Esophagus muscularis mucosa (tissue), 4 donors: ENCODE measurements at regions not wholly inside any gene's neighbourhood (a gene's known extent, or its start where the extent isn't known, plus 50 kb on each side); places are given as distances from the start of the nearest gene placed in this dataset.

Experiments used
- DNase-seq: peaks from one replicate; pipeline ENCODE4 v3.0.0-alpha.2; 2017; ENCODE audit errors: extremely low spot score
- H3K27ac ChIP-seq, 4 donors: fragments of 200-600 bp; sonication (generic); replicated peaks in 1 of 4; 1 replicate in 3 of 4; 2 replicates in 1 of 4; pipeline ENCODE4 v1.5.1; 2016 to 2019; ENCODE audit warnings: mild to moderate bottlenecking in 1 of 4
- H3K27me3 ChIP-seq, 4 donors: fragments of 200-600 bp; sonication (generic); one replicate each; pipeline versions ENCODE4 v1.5.1 to v1.6.0; 2016 to 2019
- H3K36me3 ChIP-seq, 4 donors: fragments of 200-600 bp; sonication (generic); one replicate each; pipeline ENCODE4 v1.5.1; 2016 to 2019
- H3K4me1 ChIP-seq, 4 donors: fragments of 200-600 bp; sonication (generic); one replicate each; pipeline ENCODE4 v1.5.1; 2016 to 2019
- H3K4me3 ChIP-seq, 4 donors: fragments of 200-600 bp; sonication (generic); 1 replicate in 2 of 4; 2 replicates in 2 of 4; pipeline ENCODE4 v1.5.1; 2016 to 2019; ENCODE audit warnings: mild to moderate bottlenecking in 4 of 4, moderate library complexity in 1 of 4
- H3K9me3 ChIP-seq, 4 donors: fragments of 200-600 bp; sonication (generic); 1 replicate in 3 of 4; 2 replicates in 1 of 4; pipeline ENCODE4 v1.5.1; 2016 to 2019
- CTCF ChIP-seq, 3 experiments: fragments of 200-600 bp in 2 of 3; fragments of 450-650 bp in 1 of 3; sonication (generic) in 2 of 3; IDR thresholded peaks; one replicate each; pipeline ENCODE4 v1.5.1; 2017 to 2019; ENCODE audit warnings: antibody characterized with exemption in 3 of 3, mild to moderate bottlenecking in 2 of 3, moderate library complexity in 1 of 3
- EP300 ChIP-seq: sonication (generic); formaldehyde crosslinking; IDR thresholded peaks from one replicate; pipeline ENCODE4 v1.6.1; 2017; ENCODE audit warnings: antibody characterized with exemption
- POLR2A ChIP-seq: fragments of 450-650 bp; IDR thresholded peaks from one replicate; pipeline ENCODE4 v1.6.1; 2017; ENCODE audit warnings: antibody characterized with exemption, moderate library complexity, mild to moderate bottlenecking, low read depth
- POLR2AphosphoS5 ChIP-seq, 2 donors: sonication (generic); formaldehyde crosslinking; IDR thresholded peaks; one replicate each; pipeline ENCODE4 v1.6.1; 2017; ENCODE audit warnings: antibody characterized with exemption in 2 of 2
- WGBS: methylation state at CpG from one replicate; pipeline ENCODE4 v1.1.5; 2018; 5-methylcytosine and 5-hydroxymethylcytosine counted together
- intact Hi-C: fragments of 100-400 bp; cut with DNase I; formaldehyde crosslinking; loops from one replicate; pipeline ENCODE4 v1.15.1; 2023

- Histone ChIP-seq H3K4me3 (no peak overlapping the region), H3K36me3 (no peaks in the 10 kb centered on the region), H3K27me3 (no peaks in the 10 kb centered on the region), H3K9me3 (no peaks in the 10 kb centered on the region), H3K4me1 (no peaks in the 10 kb centered on the region), H3K27ac (no peak overlapping the region)
- TF ChIP-seq POLR2A: no peak
- no peak for TF ChIP-seq EP300
- TF ChIP-seq CTCF (IDR thresholded peaks at IDR 0.05): no peak
- TF ChIP-seq POLR2AphosphoS5 (IDR thresholded peaks at IDR 0.05): no peak
- intact Hi-C loops: no loop called here
- DNase-seq: no peak
- 40% methylated on average over 4 of the region's 4 CpGs for WGBS
These were observed 574.5 kb upstream of the CDH18 start for GRCh38 chr5:20562544-20562943.

- H3K27ac ChIP-seq: no peak overlapping the region
- intact Hi-C loops: no loop called here
- H3K27me3 ChIP-seq: no peaks in the 10 kb centered on the region
- 79% methylated on average over 3 of the region's 3 CpGs for WGBS
- H3K4me1 ChIP-seq: no peaks in the 10 kb centered on the region
- no peaks in the 10 kb centered on the region for H3K9me3 ChIP-seq
- TF ChIP-seq EP300 (no peak), POLR2AphosphoS5 (IDR thresholded peaks at IDR 0.05) (no peak), CTCF (IDR thresholded peaks at IDR 0.05) (no peak), POLR2A (no peak)
- H3K36me3 ChIP-seq: no peaks in the 10 kb centered on the region
- no peak for DNase-seq
- H3K4me3 ChIP-seq: no peak overlapping the region
These were observed 571.8 kb upstream of the CDH18 start for GRCh38 chr5:20559845-20560244.

- intact Hi-C loops: no loop called here
- Histone ChIP-seq H3K4me1 (no peaks in the 10 kb centered on the region), H3K36me3 (no peaks in the 10 kb centered on the region), H3K9me3 (no peaks in the 10 kb centered on the region), H3K27ac (no peak overlapping the region), H3K4me3 (no peak overlapping the region), H3K27me3 (no peaks in the 10 kb centered on the region)
- DNase-seq: no peak
- 82% methylated on average over 6 of the region's 6 CpGs for WGBS
- TF ChIP-seq EP300 (no peak), POLR2A (no peak), CTCF (IDR thresholded peaks at IDR 0.05) (no peak), POLR2AphosphoS5 (IDR thresholded peaks at IDR 0.05) (no peak)
These were observed 568.2 kb upstream of the CDH18 start for GRCh38 chr5:20556115-20556763.

- TF ChIP-seq POLR2AphosphoS5 (IDR thresholded peaks at IDR 0.05): no peak
- no peaks in the 10 kb centered on the region for H3K27me3 ChIP-seq
- intact Hi-C loops: no loop called here
- no peaks in the 10 kb centered on the region for H3K4me1 ChIP-seq
- H3K9me3 ChIP-seq: no peaks in the 10 kb centered on the region
- 75% methylated on average over 2 of the region's 2 CpGs for WGBS
- no peak overlapping the region for H3K4me3 ChIP-seq
- no peaks in the 10 kb centered on the region for H3K36me3 ChIP-seq
- H3K27ac ChIP-seq: no peak overlapping the region
- no peak for DNase-seq
These were observed 567.0 kb upstream of the CDH18 start for GRCh38 chr5:20555034-20555433.

GRCh38 chr5:20554001-20554400 lies 566.0 kb upstream of the CDH18 start:
- WGBS: 57% methylated on average over 2 of the region's 2 CpGs

More at GRCh38 chr5:20554001-20554400, 566.0 kb upstream of the CDH18 start:
- H3K27me3 ChIP-seq: no peaks in the 10 kb centered on the region
- H3K27ac ChIP-seq: no peak overlapping the region
- H3K36me3 ChIP-seq: no peaks in the 10 kb centered on the region
- intact Hi-C loops: no loop called here
- H3K4me3 ChIP-seq: no peak overlapping the region
- H3K4me1 ChIP-seq: no peaks in the 10 kb centered on the region
- DNase-seq: no peak
- TF ChIP-seq POLR2A: no peak
- no peak for TF ChIP-seq CTCF (IDR thresholded peaks at IDR 0.05)
- TF ChIP-seq POLR2AphosphoS5 (IDR thresholded peaks at IDR 0.05): no peak
- TF ChIP-seq EP300: no peak
- peaks cover 0 to 4% (median 0%) of the 10 kb centered on the region in 4 donors for H3K9me3 ChIP-seq
